Astrocyte (in vitro differentiated cells and primary cell): ENCODE measurements at regions not wholly inside any gene's neighbourhood (a gene's known extent, or its start where the extent isn't known, plus 50 kb on each side); places are given as distances from the start of the nearest gene placed in this dataset.

Experiments
- CTCF ChIP-seq: IDR thresholded peaks from 2 replicates; pipeline ENCODE4 v1.5.1; 2011; ENCODE audit warnings: low read depth, mild to moderate bottlenecking, inconsistent platforms, low read length, moderate library complexity; ENCODE audit not compliant: insufficient read depth
- EZH2 ChIP-seq: IDR thresholded peaks from 2 replicates; pipeline ENCODE4 v1.6.1; 2012; ENCODE audit warnings: mild to moderate bottlenecking, low read length, inconsistent platforms; ENCODE audit not compliant: insufficient read depth

- no peak for TF ChIP-seq CTCF
- TF ChIP-seq EZH2 = no peak
Measured at GRCh38 chr6:48315051-48315719, 204.2 kb upstream of the PTCHD4 start.
